B cell (primary cell): ENCODE measurements at regions not wholly inside any gene's neighbourhood (a gene's known extent, or its start where the extent isn't known, plus 50 kb on each side); places are given as distances from the start of the nearest gene placed in this dataset.

Source experiments
- ATAC-seq: fragments of 200-7000 bp; cut with Tn5 transposase; one replicate; pipeline ENCODE4 v1.10.0; 2021; ENCODE audit warnings: low read depth, mild to moderate bottlenecking, moderate number of reproducible peaks, moderate library complexity
- CTCF ChIA-PET: fragments of 350-600 bp; sonication (Branson Sonifier 250); formaldehyde crosslinking; loops from one replicate; lab custom pipeline; 2021; ENCODE audit warnings: antibody characterized with exemption, inconsistent platforms; lab: Charles Lee
- POLR2A ChIA-PET: fragments of 350-600 bp; sonication (Branson Sonifier 250); formaldehyde crosslinking; loops from one replicate; lab custom pipeline; 2021; ENCODE audit warnings: antibody characterized with exemption; lab: Charles Lee
- DNase-seq: peaks from one replicate; pipeline ENCODE4 v3.0.0; 2013
- H2AFZ ChIP-seq: 2 replicates; pipeline ENCODE4 v1.6.1; 2012; ENCODE audit warnings: mild to moderate bottlenecking, low read depth, low read length; ENCODE audit not compliant: insufficient read depth, poor library complexity, severe bottlenecking
- H3K27ac ChIP-seq, 2 donors: 1 replicate in 1 of 2; 2 replicates in 1 of 2; pipeline ENCODE4 v1.5.1; 2012 to 2013; ENCODE audit warnings: low read length in 2 of 2, mild to moderate bottlenecking in 2 of 2, moderate library complexity in 1 of 2
- H3K27me3 ChIP-seq, 4 experiments: fragments of 200-600 bp in 1 of 4; sonication (generic) in 1 of 4; replicated peaks in 1 of 4; 1 replicate in 2 of 4; 2 replicates in 2 of 4; pipeline versions ENCODE4 v1.6.1 to v1.7.0; 2013 to 2016; ENCODE audit warnings: low read length in 3 of 4, mild to moderate bottlenecking in 2 of 4, mixed read lengths in 1 of 4, moderate library complexity in 1 of 4; ENCODE audit not compliant: insufficient read depth in 4 of 4, control insufficient read depth in 3 of 4; ENCODE audit errors: control extremely low read depth in 1 of 4
- H3K36me3 ChIP-seq, 2 experiments: replicated peaks in 1 of 2; 1 replicate in 1 of 2; 2 replicates in 1 of 2; pipeline versions ENCODE4 v1.6.1 to v1.7.1; 2013; ENCODE audit warnings: low read length in 1 of 2; ENCODE audit not compliant: insufficient read depth in 2 of 2, control insufficient read depth in 1 of 2; ENCODE audit errors: control extremely low read depth in 1 of 2, extremely low read depth in 1 of 2
- H3K4me1 ChIP-seq, 2 donors: fragments of 200-600 bp in 1 of 2; sonication (generic) in 1 of 2; 1 replicate in 1 of 2; 2 replicates in 1 of 2; pipeline versions ENCODE4 v1.5.1 to v1.6.1; 2013 to 2017; ENCODE audit warnings: low read length in 2 of 2; ENCODE audit not compliant: control insufficient read depth in 2 of 2, insufficient read depth in 2 of 2
- H3K4me2 ChIP-seq: replicated peaks from 2 replicates; pipeline ENCODE3; 2012; ENCODE audit warnings: mild to moderate bottlenecking, low read depth, low read length; ENCODE audit not compliant: poor library complexity, severe bottlenecking
- H3K4me3 ChIP-seq, 5 experiments: fragments of 200-600 bp in 1 of 5; sonication (generic) in 1 of 5; 1 replicate in 3 of 5; 2 replicates in 2 of 5; pipeline versions ENCODE4 v1.5.1 to v1.7.0; 2011 to 2016; ENCODE audit warnings: low read length in 4 of 5, mild to moderate bottlenecking in 4 of 5, low read depth in 2 of 5, control low read depth in 1 of 5, moderate library complexity in 1 of 5; ENCODE audit not compliant: insufficient read depth in 1 of 5; ENCODE audit errors: control extremely low read depth in 1 of 5, extremely low read depth in 1 of 5
- H3K79me2 ChIP-seq: fragments of 200-600 bp; sonication (generic); one replicate; pipeline ENCODE4 v1.6.0; 2016; ENCODE audit warnings: low read length; ENCODE audit not compliant: control insufficient read depth, insufficient read depth
- H3K9ac ChIP-seq: fragments of 200-600 bp; sonication (generic); 2 replicates; pipeline ENCODE4 v1.6.1; 2017; ENCODE audit warnings: mild to moderate bottlenecking, low read length, moderate library complexity
- H3K9me3 ChIP-seq, 3 donors: one replicate each; pipeline versions ENCODE4 v1.6.1 to v1.7.1; 2013; ENCODE audit warnings: low read length in 2 of 3; ENCODE audit not compliant: control insufficient read depth in 2 of 3, insufficient read depth in 1 of 3; ENCODE audit errors: control extremely low read depth in 1 of 3
- H4K20me1 ChIP-seq: 2 replicates; pipeline ENCODE4 v1.6.0; 2012; ENCODE audit warnings: mild to moderate bottlenecking, low read length; ENCODE audit not compliant: insufficient read depth, control insufficient read depth, poor library complexity, severe bottlenecking
- H3K27ac Mint-ChIP-seq: one replicate; pipeline ENCODE4 v1.8.0; 2021; ENCODE audit warnings: mixed read lengths
- H3K27me3 Mint-ChIP-seq: one replicate; pipeline ENCODE4 v1.8.0; 2021; ENCODE audit warnings: mixed read lengths
- H3K4me1 Mint-ChIP-seq: one replicate; pipeline ENCODE4 v1.8.0; 2021; ENCODE audit warnings: mixed read lengths
- H3K4me3 Mint-ChIP-seq: one replicate; pipeline ENCODE4 v1.8.0; 2021; ENCODE audit warnings: mixed read lengths
- H3K9me3 Mint-ChIP-seq: one replicate; pipeline ENCODE4 v1.8.0; 2022; ENCODE audit warnings: mixed read lengths; ENCODE audit not compliant: insufficient read depth
- EZH2 ChIP-seq: IDR thresholded peaks from 2 replicates; pipeline ENCODE4 v1.6.1; 2012; ENCODE audit warnings: borderline replicate concordance, low read depth, mild to moderate bottlenecking, moderate library complexity, low read length; ENCODE audit not compliant: insufficient read depth, poor library complexity, severe bottlenecking
- WGBS: methylation state at CpG from one replicate; pipeline ENCODE4 v1.1.5; 2013; ENCODE audit warnings: missing lambda C conversion rate; ENCODE audit not compliant: insufficient coverage; 5-methylcytosine and 5-hydroxymethylcytosine counted together
- intact Hi-C: fragments of 100-400 bp; cut with micrococcal nuclease; formaldehyde crosslinking; loops from one replicate; pipeline ENCODE4 v1.10.0; 2022
- TF ChIP-seq, protein P1 (sequence below): fragments of 200-600 bp; IDR thresholded peaks from one replicate; pipeline ENCODE4 v1.8.0; 2022; ENCODE audit warnings: antibody characterized with exemption, mild to moderate bottlenecking

DNA sequence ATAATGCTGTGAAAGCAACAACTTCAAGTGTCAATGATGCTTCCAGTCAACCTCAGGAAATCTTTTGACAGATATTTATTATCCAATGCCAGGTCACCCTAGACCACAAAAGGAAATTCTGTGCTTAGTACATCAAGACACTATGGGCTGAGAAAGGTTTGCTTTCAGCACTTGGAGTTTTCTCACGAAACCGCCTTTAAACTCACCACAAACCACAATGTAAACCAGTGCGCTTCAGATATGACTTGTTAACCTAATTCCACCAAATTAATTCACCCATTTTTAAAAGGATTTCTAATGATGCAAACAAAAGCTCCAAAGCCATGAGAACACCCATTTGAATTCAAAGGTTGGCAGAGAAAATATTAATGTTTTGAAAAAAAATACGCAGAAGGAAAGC lies 292.9 kb upstream of the NR2F2 start:
- intact Hi-C loops = no loop called here
- POLR2A ChIA-PET = no interaction called here
- no CpG with 5 or more reads among the region's 4 CpGs for WGBS

DNA sequence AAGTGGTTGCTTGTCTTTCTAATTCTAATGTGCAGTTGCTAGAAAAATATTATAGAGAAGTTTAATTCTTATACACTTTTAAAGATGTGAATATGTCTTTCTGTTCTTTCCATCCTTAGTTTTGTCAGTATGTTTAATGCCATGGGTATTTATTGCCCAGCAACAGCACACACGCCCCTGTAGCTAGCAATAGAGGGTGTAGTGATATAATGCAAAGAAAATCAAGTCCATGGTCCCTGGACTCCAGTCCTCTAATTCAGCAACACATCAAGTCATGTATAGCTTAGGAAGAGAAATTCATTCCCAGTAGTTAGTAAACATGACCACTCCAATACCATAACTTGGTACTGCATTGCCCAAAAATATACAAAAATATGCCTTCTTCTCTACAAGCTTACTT lies 292.4 kb upstream of the NR2F2 start:
- ChIA-PET POLR2A (no interaction called here), CTCF (no interaction called here)
- Histone ChIP-seq H3K79me2 (no peaks in the 10 kb centered on the region), H3K9ac (no peak overlapping the region), H3K27ac (no peak overlapping the region), H3K36me3 (no peaks in the 10 kb centered on the region), H3K4me2 (no peak overlapping the region), H3K9me3 (no peaks in the 10 kb centered on the region), H4K20me1 (no peaks in the 10 kb centered on the region), H3K4me1 (peaks cover 0 to 4% of the 10 kb centered on the region in 2 donors), H2AFZ (no peak overlapping the region), H3K4me3 (no peak overlapping the region), H3K27me3 (peaks cover 0 to 5% (median 1%) of the 10 kb centered on the region in 4 experiments)
- Mint-ChIP-seq H3K4me1 (peaks cover 6% of the 10 kb centered on the region), H3K27ac (no peak overlapping the region), H3K4me3 (no peak overlapping the region), H3K27me3 (peaks cover 3% of the 10 kb centered on the region), H3K9me3 (peaks cover 5% of the 10 kb centered on the region)
- ATAC-seq (no peak), DNase-seq (no peak)
- WGBS = no CpG with 5 or more reads among the region's 1 CpG
- no peak for TF ChIP-seq EZH2
- TF ChIP-seq, protein P1, sequence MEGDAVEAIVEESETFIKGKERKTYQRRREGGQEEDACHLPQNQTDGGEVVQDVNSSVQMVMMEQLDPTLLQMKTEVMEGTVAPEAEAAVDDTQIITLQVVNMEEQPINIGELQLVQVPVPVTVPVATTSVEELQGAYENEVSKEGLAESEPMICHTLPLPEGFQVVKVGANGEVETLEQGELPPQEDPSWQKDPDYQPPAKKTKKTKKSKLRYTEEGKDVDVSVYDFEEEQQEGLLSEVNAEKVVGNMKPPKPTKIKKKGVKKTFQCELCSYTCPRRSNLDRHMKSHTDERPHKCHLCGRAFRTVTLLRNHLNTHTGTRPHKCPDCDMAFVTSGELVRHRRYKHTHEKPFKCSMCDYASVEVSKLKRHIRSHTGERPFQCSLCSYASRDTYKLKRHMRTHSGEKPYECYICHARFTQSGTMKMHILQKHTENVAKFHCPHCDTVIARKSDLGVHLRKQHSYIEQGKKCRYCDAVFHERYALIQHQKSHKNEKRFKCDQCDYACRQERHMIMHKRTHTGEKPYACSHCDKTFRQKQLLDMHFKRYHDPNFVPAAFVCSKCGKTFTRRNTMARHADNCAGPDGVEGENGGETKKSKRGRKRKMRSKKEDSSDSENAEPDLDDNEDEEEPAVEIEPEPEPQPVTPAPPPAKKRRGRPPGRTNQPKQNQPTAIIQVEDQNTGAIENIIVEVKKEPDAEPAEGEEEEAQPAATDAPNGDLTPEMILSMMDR = no peak
- intact Hi-C loops = no loop called here

More for the DNA sequence above, 292.9 kb upstream of the NR2F2 start:
- H3K27ac Mint-ChIP-seq = no peak overlapping the region
- Histone ChIP-seq H3K4me1 (peaks cover 0 to 1% of the 10 kb centered on the region in 2 donors), H3K27me3 (peaks cover 0 to 5% (median 1%) of the 10 kb centered on the region in 4 experiments), H3K79me2 (no peaks in the 10 kb centered on the region), H3K36me3 (no peaks in the 10 kb centered on the region), H4K20me1 (no peaks in the 10 kb centered on the region), H3K4me2 (no peak overlapping the region), H3K27ac (no peak overlapping the region), H3K4me3 (no peak overlapping the region), H3K9ac (no peak overlapping the region), H3K9me3 (no peaks in the 10 kb centered on the region), H2AFZ (no peak overlapping the region)
- H3K4me1 Mint-ChIP-seq = peaks cover 2% of the 10 kb centered on the region
- DNase-seq (no peak), ATAC-seq (no peak)
- TF ChIP-seq, protein P1 = no peak
- TF ChIP-seq EZH2 = no peak
- H3K27me3 Mint-ChIP-seq = peaks cover 3% of the 10 kb centered on the region
- H3K9me3 Mint-ChIP-seq = peaks cover 5% of the 10 kb centered on the region
- CTCF ChIA-PET = no interaction called here
- H3K4me3 Mint-ChIP-seq = no peak overlapping the region
